ENCODE measurements at regions not wholly inside any gene's neighbourhood (a gene's known extent, or its start where the extent isn't known, plus 50 kb on each side); places are given as distances from the start of the nearest gene placed in this dataset.

DNA sequence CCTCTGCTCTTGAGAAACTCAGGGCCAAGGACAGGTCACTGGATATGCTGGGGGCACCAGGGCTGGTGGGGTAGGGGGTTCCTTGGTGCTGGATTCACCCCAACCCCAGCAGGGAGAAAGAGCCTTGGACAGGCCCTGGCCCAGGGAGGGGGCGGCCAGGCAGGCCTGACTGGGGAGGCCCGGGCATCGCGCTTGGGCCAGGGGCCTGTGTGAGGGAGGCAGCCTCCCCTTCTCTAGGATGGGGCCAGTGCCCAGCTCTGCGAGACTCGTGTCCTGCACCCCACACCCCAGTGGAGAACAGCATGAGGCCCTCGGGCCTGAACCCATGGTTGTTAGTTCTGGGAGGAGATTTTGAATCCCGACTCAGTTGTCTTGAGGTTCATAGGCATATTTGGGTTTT is 217.1 kb downstream of the ZNF248 start:
- Mint-ChIP-seq H3K4me3 (no peak overlapping the region), H3K27me3 (ENCODE audit: insufficient read depth, low read depth, poor library complexity) (peaks cover 9% of the 10 kb centered on the region), H3K36me3 (ENCODE audit: low read depth) (peaks cover 58% of the 10 kb centered on the region), H3K9me3 (peaks cover 95% of the 10 kb centered on the region), H3K4me1 (no peaks in the 10 kb centered on the region), H3K27ac (no peak overlapping the region)
- TF ChIP-seq EZH2phosphoT487 (IDR thresholded peaks at IDR 0.05; ENCODE audit: unreplicated experiment) (no peak), STAT1 (IDR thresholded peaks at IDR 0.05; ENCODE audit: unreplicated experiment) (no peak), ZNF331 (CRISPR knock-in tag; IDR thresholded peaks at IDR 0.05; ENCODE audit: low read depth) (no peak), CREB1 (CRISPR knock-in tag; IDR thresholded peaks at IDR 0.05; ENCODE audit: low read depth) (no peak), ETS1 (IDR thresholded peaks at IDR 0.05) (no peak), NANOG (IDR thresholded peaks at IDR 0.05; ENCODE audit: borderline replicate concordance) (no peak), JUNB (IDR thresholded peaks at IDR 0.05; ENCODE audit: unreplicated experiment) (no peak), ZNF462 (CRISPR knock-in tag; IDR thresholded peaks at IDR 0.05) (no peak), POLR2AphosphoS5 (IDR thresholded peaks at IDR 0.05; ENCODE audit: low read depth) (no peak), ZNF114 (CRISPR knock-in tag; IDR thresholded peaks at IDR 0.05) (no peak), EZH2 (IDR thresholded peaks at IDR 0.05; ENCODE audit: low read depth, unreplicated experiment) (no peak), CTCF (conservative IDR thresholded peaks at IDR 0.05; ENCODE audit: low read depth in 2 of 2) (no peak)
- no peaks in the 10 kb centered on the region for H3K36me3 ChIP-seq (ENCODE audit: insufficient read depth)
- H3K4me2 ChIP-seq, result no peak overlapping the region
- no peaks in the 10 kb centered on the region for H3K4me1 ChIP-seq (ENCODE audit: insufficient read depth)
- DNase-seq (ENCODE audit: low spot score) (no peak), ATAC-seq (no peak)
- H3K79me2 ChIP-seq (replicated peaks; ENCODE audit: insufficient read depth), result no peaks in the 10 kb centered on the region
- no peaks in the 10 kb centered on the region for H3F3A ChIP-seq (replicated peaks; ENCODE audit: low read depth)
- H3K27ac ChIP-seq (ENCODE audit: low read depth), result no peak overlapping the region
- H3K9me2 ChIP-seq (ENCODE audit: insufficient read depth), result no peaks in the 10 kb centered on the region
- no peak overlapping the region for H2AFZ ChIP-seq
- H3K4me3 ChIP-seq, result no peak overlapping the region
- H3K27me3 ChIP-seq (ENCODE audit: insufficient read depth), result no peaks in the 10 kb centered on the region
- H4K20me1 ChIP-seq (replicated peaks; ENCODE audit: insufficient read depth), result no peaks in the 10 kb centered on the region
